Fibroblast of peridontal ligament (primary cell): ENCODE measurements at regions not wholly inside any gene's neighbourhood (a gene's known extent, or its start where the extent isn't known, plus 50 kb on each side); places are given as distances from the start of the nearest gene placed in this dataset.
A peak's percentile ranks its signal among the peaks of the same experiment; 100 is the strongest.

Experiments used
- DNase-seq: peaks from one replicate; pipeline ENCODE4 v3.0.0-alpha.2; 2010; ENCODE audit errors: extremely low read depth

DNA sequence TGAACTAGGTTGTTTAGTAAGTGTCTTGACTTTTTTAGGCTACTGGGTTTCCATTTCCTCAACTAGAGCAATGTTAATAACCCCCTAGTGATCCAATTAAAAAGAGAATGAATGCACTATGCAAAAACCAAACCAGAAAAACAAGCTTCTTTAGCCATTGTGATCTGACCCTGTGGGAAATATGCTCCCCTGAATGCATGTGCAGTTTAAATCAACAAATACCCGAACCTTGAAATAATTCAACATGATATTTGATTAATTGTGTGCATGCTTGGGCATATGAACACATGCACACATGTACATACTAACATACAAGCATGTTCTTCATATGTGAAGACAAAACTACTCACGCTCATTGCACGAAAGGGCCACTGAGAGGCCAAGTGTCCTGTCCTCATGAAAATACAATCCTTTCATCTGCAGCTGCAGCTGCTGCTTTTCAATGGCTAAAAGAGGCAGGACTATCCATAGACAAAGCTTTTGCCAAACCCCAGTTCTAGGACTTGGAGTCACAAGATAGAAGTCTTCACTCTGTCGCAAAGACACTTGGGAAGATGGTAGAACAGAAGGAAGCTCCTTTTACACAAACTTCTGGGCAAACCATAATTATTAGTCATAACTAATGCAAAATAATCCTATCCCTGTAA, 207.1 kb upstream of the POU3F2 start:
- no peak for DNase-seq

DNA sequence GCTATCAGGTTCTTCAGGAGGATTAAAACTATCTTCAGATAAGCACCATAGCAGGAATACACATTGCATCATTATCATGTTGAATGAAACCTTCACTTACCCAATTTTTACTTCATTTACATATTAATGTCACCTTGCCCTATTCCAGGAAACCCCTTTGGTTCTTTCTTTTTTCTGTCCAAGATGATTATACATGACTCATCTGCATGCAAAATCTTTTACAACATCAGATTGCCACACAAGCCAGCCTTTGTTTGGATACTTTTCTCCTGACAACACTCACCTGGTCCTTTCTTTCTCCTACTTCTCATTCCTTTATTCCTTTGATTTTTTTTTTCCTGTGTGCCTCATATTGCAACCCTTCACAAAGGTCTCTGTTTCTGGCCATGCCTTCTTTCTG, 200.5 kb upstream of the POU3F2 start:
- DNase-seq = no peak

GRCh38 chr6:98634569-98634968, 199.8 kb upstream of the POU3F2 start:
- DNase-seq = no peak

DNA sequence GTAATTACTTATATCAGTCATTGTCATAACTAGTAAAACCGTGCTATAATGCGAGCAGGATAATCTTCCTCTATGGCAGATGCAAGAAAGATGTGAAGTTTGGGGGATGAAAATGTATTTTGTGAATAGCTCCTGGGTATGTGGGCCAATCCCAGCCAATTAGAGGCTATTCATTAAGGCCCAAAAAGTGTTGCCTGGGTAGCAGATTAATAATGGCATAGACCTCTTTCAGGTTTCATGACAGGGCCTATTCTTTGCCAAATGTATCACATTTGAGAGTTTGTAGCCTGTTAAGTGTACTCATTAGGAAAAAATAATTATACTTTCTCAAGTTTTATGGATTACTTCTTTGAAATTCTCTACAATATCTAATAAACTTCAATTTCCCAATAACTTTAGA, 199.2 kb upstream of the POU3F2 start:
- no peak for DNase-seq

GRCh38 chr6:98636941-98637340, 197.4 kb upstream of the POU3F2 start:
- DNase-seq = no peak

DNA sequence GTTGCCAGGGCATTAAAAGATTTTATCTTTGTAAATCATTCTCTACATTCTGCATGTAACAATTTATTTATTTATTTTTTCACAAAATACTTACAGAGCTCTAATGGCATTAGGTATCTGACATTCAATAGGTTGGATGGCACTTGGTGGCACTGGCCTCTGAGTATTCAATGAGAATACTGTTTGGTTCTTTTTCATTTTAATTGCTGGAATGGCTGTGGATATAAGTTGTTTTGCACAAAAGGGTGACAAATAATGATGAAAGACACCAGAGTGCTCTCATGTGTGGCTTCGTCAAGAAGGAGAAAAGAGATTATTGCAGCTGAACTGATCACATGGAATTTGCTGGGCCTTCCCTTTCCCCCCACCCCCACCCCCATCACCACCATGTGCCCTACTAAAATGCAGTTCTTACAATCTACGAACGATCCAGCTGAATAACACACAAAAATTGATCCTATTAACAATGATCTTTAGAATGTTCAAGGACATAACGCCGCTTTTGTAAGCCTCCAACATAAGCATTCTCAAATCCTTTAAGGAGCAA, 195.2 kb upstream of the POU3F2 start:
- no peak for DNase-seq

DNA sequence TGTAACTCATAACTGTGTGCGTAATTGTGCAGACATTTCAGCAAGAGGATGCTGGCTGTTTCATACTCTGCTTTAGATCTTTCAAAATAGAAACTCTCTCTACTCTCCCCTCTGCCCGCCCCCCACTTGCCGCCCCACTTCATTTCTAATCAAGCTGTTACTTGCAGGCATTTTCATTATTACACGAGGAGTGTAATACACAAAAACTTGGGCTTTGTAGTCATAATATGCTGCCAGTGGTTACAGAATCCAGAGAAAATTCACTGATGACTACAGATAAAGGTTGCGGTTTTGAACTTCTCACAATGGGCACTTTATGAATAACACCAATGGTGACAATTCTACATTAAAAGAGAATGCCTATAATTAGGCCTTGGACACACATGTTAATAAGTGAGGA, 194.0 kb upstream of the POU3F2 start:
- no peak for DNase-seq

- DNase-seq = no peak
Observed at GRCh38 chr6:98641949-98642719, 192.2 kb upstream of the POU3F2 start.

GRCh38 chr6:98644063-98644462, 190.3 kb upstream of the POU3F2 start:
- DNase-seq = no peak

- DNase-seq = no peak
Observed at GRCh38 chr6:98648211-98648914, 186.0 kb upstream of the POU3F2 start.

GRCh38 chr6:98650941-98651340, 183.4 kb upstream of the POU3F2 start:
- no peak for DNase-seq

DNA sequence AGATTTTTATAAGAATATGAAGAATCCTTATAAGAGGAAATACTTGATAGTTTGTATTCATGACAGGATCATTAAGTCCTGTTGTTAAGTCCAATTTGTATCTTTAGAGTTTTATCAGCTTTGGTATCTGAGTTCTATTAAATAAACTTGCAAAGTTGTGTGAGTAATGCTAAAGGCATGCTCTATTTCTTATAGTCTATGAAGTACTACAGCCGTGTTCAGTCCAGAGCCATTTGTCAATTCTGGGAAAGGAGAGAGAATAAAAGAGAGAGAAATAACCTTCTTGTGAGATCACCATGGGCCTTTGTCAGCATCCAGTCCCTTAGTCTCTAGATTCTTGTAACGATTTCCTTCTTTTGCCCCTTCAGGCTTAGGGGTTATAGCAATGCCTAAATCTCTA, 181.2 kb upstream of the POU3F2 start:
- no peak for DNase-seq

- peak; percentile 33 for DNase-seq
Observed at GRCh38 chr6:98657764-98658163, 176.6 kb upstream of the POU3F2 start.

- DNase-seq = no peak
Observed at GRCh38 chr6:98669371-98669770, 165.0 kb upstream of the POU3F2 start.

GRCh38 chr6:98670045-98670746, 164.2 kb upstream of the POU3F2 start:
- no peak for DNase-seq

DNA sequence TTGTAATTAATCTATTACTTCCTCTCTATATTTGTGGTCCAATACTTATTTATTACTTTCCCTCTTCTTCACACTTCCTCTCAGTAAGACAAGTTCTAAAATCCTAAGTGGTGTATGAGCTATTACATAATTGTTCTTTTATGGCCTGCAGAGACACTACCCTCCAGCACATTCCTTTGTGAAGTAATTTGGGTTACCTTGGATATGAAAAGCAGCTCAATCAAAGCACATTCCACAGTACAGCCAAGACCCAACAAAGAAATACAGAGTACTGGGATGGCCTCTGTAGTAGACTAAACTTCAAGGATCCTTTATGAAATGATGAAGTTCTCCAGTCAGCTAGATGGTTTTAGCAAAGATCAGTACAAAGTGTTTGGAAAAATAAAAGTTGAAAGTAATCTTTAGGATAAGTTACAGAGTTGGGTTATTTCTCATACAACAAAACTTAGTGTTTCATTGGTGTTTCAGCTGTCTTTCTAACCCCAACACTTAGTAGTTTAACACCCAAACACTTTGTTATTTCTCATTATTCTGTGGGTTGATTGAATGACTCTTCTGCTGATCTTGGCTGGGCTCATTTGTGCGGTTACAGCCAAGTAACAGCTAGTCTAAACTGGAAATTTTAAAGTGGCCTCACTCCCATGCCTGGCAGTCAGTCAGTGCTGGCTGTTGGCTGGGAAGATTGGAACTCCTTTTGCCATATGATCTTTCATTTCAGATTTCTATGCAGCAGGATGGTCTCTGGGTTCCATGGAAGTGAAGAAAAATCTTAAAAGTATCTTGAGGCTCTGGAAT, 161.5 kb upstream of the POU3F2 start:
- no peak for DNase-seq

GRCh38 chr6:98678481-98678880, 155.9 kb upstream of the POU3F2 start:
- no peak for DNase-seq

GRCh38 chr6:98686008-98686601, 148.3 kb upstream of the POU3F2 start:
- no peak for DNase-seq

DNA sequence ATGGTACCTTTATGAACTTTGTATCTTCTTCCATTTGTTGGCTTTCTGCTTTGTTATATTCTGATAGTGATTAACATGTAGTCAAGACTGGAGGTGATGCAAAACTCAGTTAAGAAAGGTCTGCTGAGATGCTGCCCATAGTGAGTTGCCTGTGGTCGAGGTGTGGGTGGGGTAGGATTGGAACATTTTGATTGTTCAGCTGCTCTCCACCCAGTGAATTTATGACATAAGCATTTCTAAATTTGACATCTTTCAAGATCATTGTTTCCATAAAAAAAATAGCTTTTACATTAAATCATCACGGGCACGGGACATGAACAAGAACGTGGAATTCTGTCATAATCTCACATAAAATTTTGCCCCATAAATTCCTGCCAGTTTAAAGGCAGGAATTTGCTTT, 146.6 kb upstream of the POU3F2 start:
- DNase-seq = no peak

- no peak for DNase-seq
Observed at GRCh38 chr6:98695091-98695801, 139.1 kb upstream of the POU3F2 start.
